ENCODE measurements at regions not wholly inside any gene's neighbourhood (a gene's known extent, or its start where the extent isn't known, plus 50 kb on each side); places are given as distances from the start of the nearest gene placed in this dataset.
"Not testable (repeated sequence)": the region's sequence is repeated elsewhere in the genome, so short reads cannot be mapped to it uniquely, and the experiment has no call there.

GRCh38 chr11:71136095-71136845 lies 116.1 kb downstream of the SHANK2 start:
- Mint-ChIP-seq H3K4me1 (no peaks in the 10 kb centered on the region), H3K36me3 (no peaks in the 10 kb centered on the region), H3K9me3 (peaks cover 0 to 2% (median 0%) of the 10 kb centered on the region in 5 donors), H3K27ac (no peak overlapping the region), H3K4me3 (no peak overlapping the region), H3K27me3 (peaks cover 6 to 8% of the 10 kb centered on the region in 2 donors)
- H3K9me3 ChIP-seq (ENCODE audit: low read length), result no peaks in the 10 kb centered on the region
- DNase-seq, result peak in 1 of 5 donors; percentile 4
- no peaks in the 10 kb centered on the region for H3K36me3 ChIP-seq (ENCODE audit: insufficient read depth, low read length)
- H3K27me3 ChIP-seq (ENCODE audit: insufficient read depth, low read length, poor library complexity, severe bottlenecking), result no peaks in the 10 kb centered on the region
- no peak overlapping the region for H3K27ac ChIP-seq (ENCODE audit: low read depth, low read length)
- no peak overlapping the region for H3K4me3 ChIP-seq (ENCODE audit: low read length)
- ChIA-PET CTCF (no interaction called here), POLR2A (no interaction called here)
- H3K4me1 ChIP-seq (ENCODE audit: insufficient read depth, low read length), result no peaks in the 10 kb centered on the region

GRCh38 chr11:71135112-71135511 lies 117.3 kb downstream of the SHANK2 start:
- CTCF ChIA-PET, result no interaction called here
- H3K27ac Mint-ChIP-seq, result no peak overlapping the region
- Histone ChIP-seq H3K27me3 (ENCODE audit: insufficient read depth, low read length, poor library complexity, severe bottlenecking) (no peaks in the 10 kb centered on the region), H3K27ac (ENCODE audit: low read depth, low read length) (no peak overlapping the region), H3K9me3 (ENCODE audit: low read length) (no peaks in the 10 kb centered on the region), H3K4me1 (ENCODE audit: insufficient read depth, low read length) (no peaks in the 10 kb centered on the region), H3K4me3 (ENCODE audit: low read length) (no peak overlapping the region), H3K36me3 (ENCODE audit: insufficient read depth, low read length) (no peaks in the 10 kb centered on the region)
- H3K36me3 Mint-ChIP-seq, result no peaks in the 10 kb centered on the region
- peaks cover 6 to 8% of the 10 kb centered on the region in 2 donors for H3K27me3 Mint-ChIP-seq
- DNase-seq, result peak in 1 of 5 donors; percentile 8
- peaks cover 0 to 5% (median 0%) of the 10 kb centered on the region in 5 donors for H3K9me3 Mint-ChIP-seq
- POLR2A ChIA-PET, result no interaction called here
- H3K4me3 Mint-ChIP-seq, result no peak overlapping the region
- no peaks in the 10 kb centered on the region for H3K4me1 Mint-ChIP-seq

- Histone ChIP-seq H3K9me3 (ENCODE audit: low read length) (no peaks in the 10 kb centered on the region), H3K4me1 (ENCODE audit: insufficient read depth, low read length) (no peaks in the 10 kb centered on the region), H3K36me3 (ENCODE audit: insufficient read depth, low read length) (no peaks in the 10 kb centered on the region), H3K27me3 (ENCODE audit: insufficient read depth, low read length, poor library complexity, severe bottlenecking) (no peaks in the 10 kb centered on the region), H3K27ac (ENCODE audit: low read depth, low read length) (no peak overlapping the region), H3K4me3 (ENCODE audit: low read length) (no peak overlapping the region)
- Mint-ChIP-seq H3K4me1 (no peaks in the 10 kb centered on the region), H3K9me3 (peaks cover 0 to 5% (median 0%) of the 10 kb centered on the region in 5 donors), H3K27ac (no peak overlapping the region), H3K4me3 (no peak overlapping the region), H3K36me3 (no peaks in the 10 kb centered on the region), H3K27me3 (peaks cover 6 to 8% of the 10 kb centered on the region in 2 donors)
- CTCF ChIA-PET, result no interaction called here
- POLR2A ChIA-PET, result no interaction called here
- DNase-seq, result peak in 1 of 5 donors; percentile 30
These were observed 118.4 kb downstream of the SHANK2 start for GRCh38 chr11:71133946-71134345.

- Histone ChIP-seq H3K4me1 (ENCODE audit: insufficient read depth, low read length) (no peaks in the 10 kb centered on the region), H3K27me3 (ENCODE audit: insufficient read depth, low read length, poor library complexity, severe bottlenecking) (no peaks in the 10 kb centered on the region), H3K27ac (ENCODE audit: low read depth, low read length) (no peak overlapping the region), H3K36me3 (ENCODE audit: insufficient read depth, low read length) (no peaks in the 10 kb centered on the region), H3K9me3 (ENCODE audit: low read length) (no peaks in the 10 kb centered on the region), H3K4me3 (ENCODE audit: low read length) (no peak overlapping the region)
- H3K9me3 Mint-ChIP-seq, result peaks cover 0 to 5% (median 0%) of the 10 kb centered on the region in 5 donors
- peak in 1 of 5 donors; percentile 13 for DNase-seq
- no peak overlapping the region for H3K27ac Mint-ChIP-seq
- POLR2A ChIA-PET, result no interaction called here
- CTCF ChIA-PET, result no interaction called here
- H3K27me3 Mint-ChIP-seq, result peaks cover 8% of the 10 kb centered on the region in 2 donors
- H3K36me3 Mint-ChIP-seq, result no peaks in the 10 kb centered on the region
- H3K4me3 Mint-ChIP-seq, result no peak overlapping the region
- H3K4me1 Mint-ChIP-seq, result no peaks in the 10 kb centered on the region
These were observed 120.5 kb downstream of the SHANK2 start for GRCh38 chr11:71131861-71132260.

GRCh38 chr11:71130106-71130505 lies 122.3 kb downstream of the SHANK2 start:
- Mint-ChIP-seq H3K4me3 (no peak overlapping the region), H3K27me3 (peaks cover 8% of the 10 kb centered on the region in 2 donors), H3K4me1 (no peaks in the 10 kb centered on the region), H3K36me3 (no peaks in the 10 kb centered on the region), H3K9me3 (peaks cover 0 to 5% (median 0%) of the 10 kb centered on the region in 5 donors), H3K27ac (no peak overlapping the region)
- POLR2A ChIA-PET, result no interaction called here
- Histone ChIP-seq H3K4me3 (ENCODE audit: low read length) (no peak overlapping the region), H3K4me1 (ENCODE audit: insufficient read depth, low read length) (no peaks in the 10 kb centered on the region), H3K9me3 (ENCODE audit: low read length) (no peaks in the 10 kb centered on the region), H3K36me3 (ENCODE audit: insufficient read depth, low read length) (no peaks in the 10 kb centered on the region), H3K27me3 (ENCODE audit: insufficient read depth, low read length, poor library complexity, severe bottlenecking) (no peaks in the 10 kb centered on the region), H3K27ac (ENCODE audit: low read depth, low read length) (no peak overlapping the region)
- DNase-seq, result peak in 1 of 5 donors; percentile 10
- CTCF ChIA-PET, result no interaction called here

GRCh38 chr11:71129624-71130023 lies 122.8 kb downstream of the SHANK2 start:
- Mint-ChIP-seq H3K27ac (no peak overlapping the region), H3K36me3 (no peaks in the 10 kb centered on the region), H3K27me3 (peaks cover 8% of the 10 kb centered on the region in 2 donors), H3K4me3 (no peak overlapping the region), H3K4me1 (no peaks in the 10 kb centered on the region), H3K9me3 (peaks cover 0 to 5% (median 0%) of the 10 kb centered on the region in 5 donors)
- Histone ChIP-seq H3K4me3 (ENCODE audit: low read length) (no peak overlapping the region), H3K4me1 (ENCODE audit: insufficient read depth, low read length) (no peaks in the 10 kb centered on the region), H3K27ac (ENCODE audit: low read depth, low read length) (no peak overlapping the region), H3K36me3 (ENCODE audit: insufficient read depth, low read length) (no peaks in the 10 kb centered on the region), H3K9me3 (ENCODE audit: low read length) (no peaks in the 10 kb centered on the region), H3K27me3 (ENCODE audit: insufficient read depth, low read length, poor library complexity, severe bottlenecking) (no peaks in the 10 kb centered on the region)
- peak in 1 of 5 donors; percentile 9 for DNase-seq
- POLR2A ChIA-PET, result no interaction called here
- CTCF ChIA-PET, result no interaction called here

GRCh38 chr11:71127806-71128205 lies 124.6 kb downstream of the SHANK2 start:
- Mint-ChIP-seq H3K36me3 (no peaks in the 10 kb centered on the region), H3K27ac (no peak overlapping the region), H3K27me3 (peaks cover 6 to 7% of the 10 kb centered on the region in 2 donors), H3K4me1 (no peaks in the 10 kb centered on the region), H3K9me3 (peaks cover 0 to 4% (median 0%) of the 10 kb centered on the region in 5 donors), H3K4me3 (no peak overlapping the region)
- no peaks in the 10 kb centered on the region for H3K36me3 ChIP-seq (ENCODE audit: insufficient read depth, low read length)
- H3K27me3 ChIP-seq (ENCODE audit: insufficient read depth, low read length, poor library complexity, severe bottlenecking), result no peaks in the 10 kb centered on the region
- POLR2A ChIA-PET, result no interaction called here
- H3K4me1 ChIP-seq (ENCODE audit: insufficient read depth, low read length), result no peaks in the 10 kb centered on the region
- CTCF ChIA-PET, result no interaction called here
- H3K27ac ChIP-seq (ENCODE audit: low read depth, low read length), result no peak overlapping the region
- DNase-seq, result peak in 1 of 5 donors; percentile 18
- no peaks in the 10 kb centered on the region for H3K9me3 ChIP-seq (ENCODE audit: low read length)
- H3K4me3 ChIP-seq (ENCODE audit: low read length), result no peak overlapping the region

GRCh38 chr11:71126401-71126800 lies 126.0 kb downstream of the SHANK2 start:
- H3K9me3 Mint-ChIP-seq; H3K27me3 Mint-ChIP-seq; H3K27ac Mint-ChIP-seq; H3K27ac ChIP-seq (ENCODE audit: low read depth, low read length); H3K4me1 Mint-ChIP-seq; H3K4me3 ChIP-seq (ENCODE audit: low read length); H3K4me3 Mint-ChIP-seq; POLR2A ChIA-PET; H3K4me1 ChIP-seq (ENCODE audit: insufficient read depth, low read length); H3K9me3 ChIP-seq (ENCODE audit: low read length); DNase-seq; H3K36me3 Mint-ChIP-seq; H3K27me3 ChIP-seq (ENCODE audit: insufficient read depth, low read length, poor library complexity, severe bottlenecking); H3K36me3 ChIP-seq (ENCODE audit: insufficient read depth, low read length): not testable (repeated sequence)
- CTCF ChIA-PET, result interaction anchor here (0.7 kb wide), 1 partner anchor 443 kb away, joined by 3 read pairs; no protein-coding TSS in a partner anchor
